DND-41 (cell line): ENCODE measurements at regions not wholly inside any gene's neighbourhood (a gene's known extent, or its start where the extent isn't known, plus 50 kb on each side); places are given as distances from the start of the nearest gene placed in this dataset.

Source experiments
- CTCF ChIP-seq: IDR thresholded peaks from 2 replicates; pipeline ENCODE4 v1.5.1; 2012; ENCODE audit warnings: borderline replicate concordance, low read length, moderate library complexity, mild to moderate bottlenecking; ENCODE audit not compliant: poor library complexity, severe bottlenecking; ENCODE audit errors: extremely low read depth
- EZH2 ChIP-seq: IDR thresholded peaks from 3 replicates; pipeline ENCODE4 v1.6.1; 2012; ENCODE audit warnings: borderline replicate concordance, low read depth, mild to moderate bottlenecking, moderate library complexity, low read length, inconsistent platforms; ENCODE audit not compliant: severe bottlenecking

- no peak for TF ChIP-seq CTCF
- TF ChIP-seq EZH2 = no peak
Observed at GRCh38 chr2:120983344-120983743, 247.7 kb downstream of the GLI2 start.
